KMS-11 (cell line): ENCODE measurements at regions not wholly inside any gene's neighbourhood (a gene's known extent, or its start where the extent isn't known, plus 50 kb on each side); places are given as distances from the start of the nearest gene placed in this dataset.

Experiments
- H2AFZ ChIP-seq: fragments of 200-600 bp; sonication (generic); 2 replicates; pipeline ENCODE4 v1.6.1; 2016; ENCODE audit warnings: antibody characterized with exemption, mixed run types, low read depth
- H3K27ac ChIP-seq: fragments of 200-600 bp; sonication (generic); 2 replicates; pipeline ENCODE4 v1.6.1; 2016; ENCODE audit warnings: mild to moderate bottlenecking, mixed run types
- H3K27me3 ChIP-seq: fragments of 200-600 bp; sonication (generic); 2 replicates; pipeline ENCODE4 v1.6.1; 2017; ENCODE audit warnings: mild to moderate bottlenecking, low read depth, mixed run types, moderate library complexity; ENCODE audit not compliant: insufficient read depth
- H3K36me3 ChIP-seq: fragments of 200-600 bp; sonication (generic); 2 replicates; pipeline ENCODE4 v1.6.1; 2017; ENCODE audit warnings: mild to moderate bottlenecking, mixed run types; ENCODE audit not compliant: insufficient read depth
- H3K4me1 ChIP-seq: fragments of 200-600 bp; sonication (generic); 2 replicates; pipeline ENCODE4 v1.6.1; 2016; ENCODE audit warnings: mild to moderate bottlenecking, low read depth, mixed run types; ENCODE audit not compliant: poor library complexity, severe bottlenecking
- H3K4me2 ChIP-seq: fragments of 200-600 bp; sonication (generic); 2 replicates; pipeline ENCODE4 v1.7.0; 2016; ENCODE audit warnings: mild to moderate bottlenecking, mixed run types
- H3K4me3 ChIP-seq: fragments of 200-600 bp; sonication (generic); IDR thresholded peaks from 2 replicates; pipeline ENCODE4 v1.6.1; 2017; ENCODE audit warnings: low read depth, low read length, mixed read lengths; ENCODE audit not compliant: insufficient read depth
- H3K79me2 ChIP-seq: fragments of 200-600 bp; sonication (generic); 2 replicates; pipeline ENCODE4 v1.6.1; 2016; ENCODE audit warnings: low read depth, mixed run types; ENCODE audit not compliant: insufficient read depth
- H3K9ac ChIP-seq: fragments of 200-600 bp; sonication (generic); 2 replicates; pipeline ENCODE4 v1.6.1; 2016; ENCODE audit warnings: mild to moderate bottlenecking, mixed run types
- H4K20me1 ChIP-seq: fragments of 200-600 bp; sonication (generic); 2 replicates; pipeline ENCODE4 v1.6.1; 2016; ENCODE audit warnings: mild to moderate bottlenecking, mixed run types; ENCODE audit not compliant: insufficient read depth
- TF ChIP-seq, protein P1 (sequence below): fragments of 200-600 bp; sonication (generic); conservative IDR thresholded peaks from 2 replicates; pipeline ENCODE4 v1.6.1; 2017; ENCODE audit warnings: low read depth, mild to moderate bottlenecking, antibody characterized with exemption, low read length, moderate library complexity, mixed read lengths

DNA sequence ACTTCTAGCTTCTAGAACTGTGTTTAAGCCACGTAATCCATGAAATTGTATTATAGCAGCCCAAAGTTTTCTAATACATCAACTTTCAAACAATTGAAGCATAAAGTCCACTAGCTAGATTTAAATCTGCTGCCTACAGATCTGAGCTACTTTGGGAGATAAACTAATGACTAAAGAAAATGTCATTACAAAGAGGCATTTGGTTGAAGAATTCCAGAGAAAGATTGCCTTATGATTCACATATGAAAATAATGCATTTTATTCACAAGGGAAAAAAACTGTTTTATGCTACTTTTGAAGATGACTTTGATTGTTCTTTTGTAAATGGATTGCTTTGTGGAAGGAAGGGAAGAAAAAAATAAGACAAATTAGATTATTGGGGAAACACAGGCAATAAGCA lies 124.1 kb upstream of the SLIT2 start:
- Histone ChIP-seq H3K4me2 (no peak overlapping the region), H3K9ac (no peak overlapping the region)

DNA sequence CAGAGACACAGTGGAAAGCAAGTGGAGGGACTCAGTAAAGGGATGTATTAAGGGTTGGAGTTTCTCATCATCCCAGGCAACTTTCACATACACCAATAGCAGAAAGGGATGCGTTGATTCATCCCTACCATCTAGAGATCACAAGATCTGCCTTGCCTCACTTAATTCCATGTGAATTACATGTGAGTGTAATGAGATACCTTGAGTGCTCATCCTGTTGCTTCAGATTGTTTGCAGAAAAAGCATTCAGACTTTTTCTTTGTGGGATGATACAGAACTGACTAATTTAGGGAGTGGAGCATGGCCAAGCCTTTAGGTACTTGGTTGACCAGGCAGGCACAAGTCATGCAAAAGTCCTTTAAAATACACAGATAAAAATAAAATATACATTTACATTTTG lies 124.8 kb upstream of the SLIT2 start:
- Histone ChIP-seq H3K36me3 (no peaks in the 10 kb centered on the region), H3K4me3 (no peak overlapping the region), H3K27me3 (no peaks in the 10 kb centered on the region), H2AFZ (no peak overlapping the region), H3K4me2 (no peak overlapping the region), H3K79me2 (no peaks in the 10 kb centered on the region), H4K20me1 (no peaks in the 10 kb centered on the region), H3K9ac (no peak overlapping the region), H3K27ac (no peak overlapping the region), H3K4me1 (no peaks in the 10 kb centered on the region)
- TF ChIP-seq, protein P1, sequence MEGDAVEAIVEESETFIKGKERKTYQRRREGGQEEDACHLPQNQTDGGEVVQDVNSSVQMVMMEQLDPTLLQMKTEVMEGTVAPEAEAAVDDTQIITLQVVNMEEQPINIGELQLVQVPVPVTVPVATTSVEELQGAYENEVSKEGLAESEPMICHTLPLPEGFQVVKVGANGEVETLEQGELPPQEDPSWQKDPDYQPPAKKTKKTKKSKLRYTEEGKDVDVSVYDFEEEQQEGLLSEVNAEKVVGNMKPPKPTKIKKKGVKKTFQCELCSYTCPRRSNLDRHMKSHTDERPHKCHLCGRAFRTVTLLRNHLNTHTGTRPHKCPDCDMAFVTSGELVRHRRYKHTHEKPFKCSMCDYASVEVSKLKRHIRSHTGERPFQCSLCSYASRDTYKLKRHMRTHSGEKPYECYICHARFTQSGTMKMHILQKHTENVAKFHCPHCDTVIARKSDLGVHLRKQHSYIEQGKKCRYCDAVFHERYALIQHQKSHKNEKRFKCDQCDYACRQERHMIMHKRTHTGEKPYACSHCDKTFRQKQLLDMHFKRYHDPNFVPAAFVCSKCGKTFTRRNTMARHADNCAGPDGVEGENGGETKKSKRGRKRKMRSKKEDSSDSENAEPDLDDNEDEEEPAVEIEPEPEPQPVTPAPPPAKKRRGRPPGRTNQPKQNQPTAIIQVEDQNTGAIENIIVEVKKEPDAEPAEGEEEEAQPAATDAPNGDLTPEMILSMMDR, result no peak

More for the DNA sequence above, 124.1 kb upstream of the SLIT2 start:
- TF ChIP-seq, protein P1, result no peak
- no peak overlapping the region for H3K4me3 ChIP-seq
- H4K20me1 ChIP-seq, result no peaks in the 10 kb centered on the region
- H3K36me3 ChIP-seq, result no peaks in the 10 kb centered on the region
- H3K79me2 ChIP-seq, result no peaks in the 10 kb centered on the region
- no peaks in the 10 kb centered on the region for H3K4me1 ChIP-seq
- no peaks in the 10 kb centered on the region for H3K27me3 ChIP-seq
- no peak overlapping the region for H3K27ac ChIP-seq
- no peak overlapping the region for H2AFZ ChIP-seq

DNA sequence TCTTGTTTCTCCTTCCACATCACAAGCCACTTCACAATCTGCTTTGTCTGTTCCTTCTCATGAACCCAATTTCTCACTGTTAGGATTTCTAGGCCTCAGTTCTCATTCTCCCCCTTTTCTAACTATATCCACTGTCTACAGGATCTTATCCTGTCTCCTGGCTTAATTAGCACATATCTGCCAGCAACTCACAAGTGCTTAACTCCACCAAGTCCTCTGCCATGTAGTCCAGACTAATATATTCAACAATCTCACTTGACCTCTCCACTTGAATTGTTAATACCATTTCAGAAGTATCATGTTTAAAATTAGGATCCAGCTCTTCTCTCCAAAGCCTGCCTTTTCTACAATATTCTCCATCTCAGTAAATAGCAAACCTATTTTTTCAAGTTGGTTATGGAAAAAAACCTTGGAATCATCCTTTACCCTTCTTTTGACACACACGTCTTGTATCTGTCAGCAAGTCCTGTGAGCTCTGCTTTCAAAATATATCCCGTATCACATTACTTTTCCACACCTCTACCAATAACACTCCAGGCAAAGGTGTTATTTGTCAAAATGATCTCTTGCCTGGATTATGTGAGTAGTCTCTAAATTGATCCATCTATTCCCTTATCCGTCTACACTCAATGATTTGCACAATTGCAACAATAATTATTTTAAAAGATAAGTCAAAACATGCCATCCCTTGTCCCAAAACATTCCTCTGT lies 127.2 kb upstream of the SLIT2 start:
- TF ChIP-seq, protein P1, result no peak
- H4K20me1 ChIP-seq, result no peaks in the 10 kb centered on the region
- no peaks in the 10 kb centered on the region for H3K4me1 ChIP-seq

DNA sequence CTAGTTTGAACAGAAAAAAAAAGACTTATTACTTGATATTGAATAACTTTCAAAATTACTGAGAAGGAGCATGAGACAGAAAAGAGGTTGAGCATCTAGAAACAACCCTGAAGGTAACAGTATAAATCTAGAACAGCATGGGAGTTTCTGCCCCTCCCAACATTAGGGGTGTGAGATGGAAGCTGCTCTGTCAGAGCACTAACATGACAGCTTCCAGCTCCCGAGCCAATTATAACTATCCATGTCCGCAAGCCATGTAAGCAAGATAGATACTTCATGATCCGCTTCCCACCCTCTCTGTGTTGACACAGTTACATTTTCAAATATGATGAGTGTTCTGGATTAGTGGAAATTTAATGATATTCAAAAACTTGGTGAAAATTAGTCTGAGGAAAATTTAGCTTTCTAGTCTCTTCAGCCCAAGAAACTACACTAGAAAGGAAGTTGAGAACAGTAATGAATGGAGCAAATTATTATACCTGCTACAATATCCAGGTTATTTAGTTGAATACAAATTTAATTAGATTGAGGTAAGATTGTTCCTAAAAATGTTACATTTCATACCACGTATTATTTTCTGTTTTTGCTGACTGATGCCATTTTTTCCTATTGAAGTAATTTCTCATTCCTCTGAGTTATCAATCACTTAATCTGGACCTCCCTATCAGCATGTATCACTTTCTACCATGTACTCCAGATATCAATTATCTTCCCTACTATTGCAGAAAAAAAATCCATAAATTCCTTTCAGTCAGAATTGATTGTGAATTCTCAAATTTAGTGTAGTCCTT lies 129.3 kb upstream of the SLIT2 start:
- no peak overlapping the region for H2AFZ ChIP-seq
- no peaks in the 10 kb centered on the region for H3K4me1 ChIP-seq
- no peaks in the 10 kb centered on the region for H3K79me2 ChIP-seq
- no peaks in the 10 kb centered on the region for H4K20me1 ChIP-seq
- no peak overlapping the region for H3K27ac ChIP-seq
- no peaks in the 10 kb centered on the region for H3K27me3 ChIP-seq
- no peak overlapping the region for H3K4me2 ChIP-seq
- H3K36me3 ChIP-seq, result no peaks in the 10 kb centered on the region
- no peak overlapping the region for H3K4me3 ChIP-seq
- TF ChIP-seq, protein P1, result no peak
- H3K9ac ChIP-seq, result no peak overlapping the region

More for the DNA sequence above, 127.2 kb upstream of the SLIT2 start:
- H3K4me3 ChIP-seq, result no peak overlapping the region
- H3K27me3 ChIP-seq, result no peaks in the 10 kb centered on the region
- H3K9ac ChIP-seq, result no peak overlapping the region
- no peaks in the 10 kb centered on the region for H3K36me3 ChIP-seq
- no peak overlapping the region for H3K4me2 ChIP-seq
- H3K27ac ChIP-seq, result no peak overlapping the region
- no peaks in the 10 kb centered on the region for H3K79me2 ChIP-seq
- H2AFZ ChIP-seq, result no peak overlapping the region
